ENCODE measurements at regions not wholly inside any gene's neighbourhood (a gene's known extent, or its start where the extent isn't known, plus 50 kb on each side); places are given as distances from the start of the nearest gene placed in this dataset.

GRCh38 chr18:54060343-54061005 lies 164.0 kb downstream of the MBD2 start:
- no peaks in the 10 kb centered on the region for H4K20me1 ChIP-seq (ENCODE audit: insufficient read depth, low read length)
- intact Hi-C loops (cut with micrococcal nuclease; ENCODE audit: unreplicated experiment) (no loop called here), in situ Hi-C loops (cut with HindIII; ENCODE audit: extremely low pct_ligation_motif_present, low pct_unique_long_range_greater_than_20kb) (no loop called here)
- WGBS (ENCODE audit: low lambda C conversion rate) = 0% methylated on average over 3 of the region's 3 CpGs
- no peaks in the 10 kb centered on the region for H3K9me3 ChIP-seq (ENCODE audit: low read length)
- no peak overlapping the region for H3K4me2 ChIP-seq (ENCODE audit: low read depth, low read length)
- H3K9ac ChIP-seq (ENCODE audit: insufficient read depth, low read depth, low read length) = no peak overlapping the region
- no peak overlapping the region for H2AFZ ChIP-seq (ENCODE audit: low read length)
- ATAC-seq (no peak), DNase-seq (ENCODE audit: low spot score) (no peak), FAIRE-seq (no peak)
- no TSS peak for BruUV-seq (replicated peaks)
- H3K79me2 ChIP-seq (ENCODE audit: insufficient read depth, low read length) = no peaks in the 10 kb centered on the region
- no peaks in the 10 kb centered on the region for H3K36me3 ChIP-seq (replicated peaks in 1 of 2; ENCODE audit: control insufficient read depth in 1 of 2, insufficient read depth in 2 of 2, low read length in 2 of 2)
- TF ChIP-seq CEBPB (IDR thresholded peaks at IDR 0.05; ENCODE audit: borderline replicate concordance, low read depth, low read length) (peak; percentile 37; the same call in 1 of the 2 replicates), FOSL2 (CRISPR knock-in tag; IDR thresholded peaks at IDR 0.05) (no peak), MAFK (conservative IDR thresholded peaks at IDR 0.05 in 1 of 2, IDR thresholded peaks at IDR 0.05 in 1 of 2; ENCODE audit: low read length in 2 of 2) (peak in 1 of 2 experiments; percentile 21; a peak in 1 of 4 replicates), HIVEP1 (CRISPR knock-in tag; IDR thresholded peaks at IDR 0.05) (no peak), RARA (CRISPR knock-in tag; IDR thresholded peaks at IDR 0.05) (no peak), ZNF326 (CRISPR knock-in tag; IDR thresholded peaks at IDR 0.05; ENCODE audit: borderline replicate concordance) (no peak), U2AF2 (IDR thresholded peaks at IDR 0.05; ENCODE audit: low read depth, low read length) (no peak)
- TF ChIP-seq, protein P1, sequence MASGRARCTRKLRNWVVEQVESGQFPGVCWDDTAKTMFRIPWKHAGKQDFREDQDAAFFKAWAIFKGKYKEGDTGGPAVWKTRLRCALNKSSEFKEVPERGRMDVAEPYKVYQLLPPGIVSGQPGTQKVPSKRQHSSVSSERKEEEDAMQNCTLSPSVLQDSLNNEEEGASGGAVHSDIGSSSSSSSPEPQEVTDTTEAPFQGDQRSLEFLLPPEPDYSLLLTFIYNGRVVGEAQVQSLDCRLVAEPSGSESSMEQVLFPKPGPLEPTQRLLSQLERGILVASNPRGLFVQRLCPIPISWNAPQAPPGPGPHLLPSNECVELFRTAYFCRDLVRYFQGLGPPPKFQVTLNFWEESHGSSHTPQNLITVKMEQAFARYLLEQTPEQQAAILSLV (CRISPR knock-in tag; IDR thresholded peaks at IDR 0.05; ENCODE audit: borderline replicate concordance) = no peak
- TF ChIP-seq, protein P2, sequence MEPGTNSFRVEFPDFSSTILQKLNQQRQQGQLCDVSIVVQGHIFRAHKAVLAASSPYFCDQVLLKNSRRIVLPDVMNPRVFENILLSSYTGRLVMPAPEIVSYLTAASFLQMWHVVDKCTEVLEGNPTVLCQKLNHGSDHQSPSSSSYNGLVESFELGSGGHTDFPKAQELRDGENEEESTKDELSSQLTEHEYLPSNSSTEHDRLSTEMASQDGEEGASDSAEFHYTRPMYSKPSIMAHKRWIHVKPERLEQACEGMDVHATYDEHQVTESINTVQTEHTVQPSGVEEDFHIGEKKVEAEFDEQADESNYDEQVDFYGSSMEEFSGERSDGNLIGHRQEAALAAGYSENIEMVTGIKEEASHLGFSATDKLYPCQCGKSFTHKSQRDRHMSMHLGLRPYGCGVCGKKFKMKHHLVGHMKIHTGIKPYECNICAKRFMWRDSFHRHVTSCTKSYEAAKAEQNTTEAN (CRISPR knock-in tag; conservative IDR thresholded peaks at IDR 0.05) = no peak
- no peak overlapping the region for H3K4me3 ChIP-seq (replicated peaks in 1 of 3; ENCODE audit: insufficient read depth in 1 of 3, low read depth in 2 of 3, low read length in 3 of 3)
- H3K27ac ChIP-seq (ENCODE audit: extremely low read length, insufficient read depth, low read length) = no peak overlapping the region
- CTCF ChIA-PET (ENCODE audit: low intra/inter-chr PET ratio, low total read pairs) = no interaction called here
- no peaks in the 10 kb centered on the region for H3K27me3 ChIP-seq (ENCODE audit: control insufficient read depth in 1 of 2, insufficient read depth in 2 of 2, low read length in 2 of 2)
- POLR2A ChIA-PET = no interaction called here
- no peaks in the 10 kb centered on the region for H3K4me1 ChIP-seq (ENCODE audit: insufficient read depth, low read length)

All from HepG2 (cell line).